ENCODE measurements at regions not wholly inside any gene's neighbourhood (a gene's known extent, or its start where the extent isn't known, plus 50 kb on each side); places are given as distances from the start of the nearest gene placed in this dataset.

DNA sequence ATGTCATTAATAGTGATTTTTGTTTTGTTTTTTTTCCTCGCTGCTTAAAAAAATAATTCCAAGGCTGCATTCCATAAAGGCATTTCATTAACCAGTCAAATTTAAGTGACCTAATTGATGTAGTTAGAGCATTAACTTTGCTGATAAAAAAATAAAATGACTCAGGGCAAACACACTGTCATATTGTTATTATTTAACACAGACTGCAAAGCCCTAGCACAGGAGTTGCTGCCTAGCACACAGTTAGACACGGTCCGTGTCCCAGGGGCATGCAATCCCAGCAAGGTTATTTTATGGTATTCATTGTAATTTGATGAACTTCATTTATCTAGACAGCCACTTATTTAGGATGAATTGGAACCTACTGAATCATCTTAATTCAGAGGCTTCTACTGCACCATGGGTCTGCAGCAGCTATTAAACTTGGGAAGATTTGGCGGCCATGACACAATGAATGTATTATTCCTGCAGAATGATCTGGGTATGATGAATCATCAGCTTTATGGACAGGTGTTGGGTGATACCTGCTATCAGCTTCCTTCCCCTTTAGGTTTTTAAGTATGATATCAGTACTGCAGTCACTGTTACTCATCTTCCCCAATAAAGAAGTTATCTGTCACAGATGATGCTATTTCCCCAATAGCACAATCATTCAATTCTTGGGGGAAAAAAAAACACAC lies 182.7 kb downstream of the PPARGC1A start:
- H3K27me3 Mint-ChIP-seq, result no peaks in the 10 kb centered on the region
- no peak overlapping the region for H3K27ac Mint-ChIP-seq (ENCODE audit: low read depth)
- H3K4me3 Mint-ChIP-seq, result no peak overlapping the region
- ATAC-seq (replicated peaks; ENCODE audit: extremely low read depth, poor library complexity, severe bottlenecking) (no peak), DNase-seq (ENCODE audit: low spot score in 2 of 2) (no peak)
- H3K36me3 Mint-ChIP-seq (ENCODE audit: insufficient read depth), result no peaks in the 10 kb centered on the region
- no peaks in the 10 kb centered on the region for H3K4me1 Mint-ChIP-seq
- H3K9me3 Mint-ChIP-seq, result peaks cover 31% of the 10 kb centered on the region

DNA sequence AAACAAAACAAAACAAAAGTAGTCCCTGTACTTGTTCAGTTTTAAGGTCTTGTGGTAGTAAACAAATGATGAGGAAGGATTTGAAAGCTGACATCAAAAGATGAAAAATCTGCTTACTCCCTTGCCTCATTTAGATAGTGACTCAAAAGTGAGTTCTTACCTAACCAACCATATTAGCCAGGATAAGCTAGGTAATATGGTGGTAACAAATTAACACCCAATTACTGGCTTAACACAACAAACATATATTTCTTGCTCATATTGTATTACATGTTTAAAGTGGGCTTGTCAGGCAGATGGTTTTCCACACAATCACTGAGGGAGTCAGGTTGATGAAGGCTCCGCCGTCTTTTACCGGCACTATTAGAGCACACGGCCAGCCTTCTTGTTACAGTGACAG lies 189.7 kb downstream of the PPARGC1A start:
- no peaks in the 10 kb centered on the region for H3K27me3 Mint-ChIP-seq
- no peaks in the 10 kb centered on the region for H3K4me1 Mint-ChIP-seq
- ATAC-seq (replicated peaks; ENCODE audit: extremely low read depth, poor library complexity, severe bottlenecking) (no peak), DNase-seq (ENCODE audit: low spot score in 2 of 2) (no peak)
- no peak overlapping the region for H3K4me3 Mint-ChIP-seq
- H3K27ac Mint-ChIP-seq (ENCODE audit: low read depth), result no peak overlapping the region
- peaks cover 24% of the 10 kb centered on the region for H3K9me3 Mint-ChIP-seq
- H3K36me3 Mint-ChIP-seq (ENCODE audit: insufficient read depth), result no peaks in the 10 kb centered on the region

DNA sequence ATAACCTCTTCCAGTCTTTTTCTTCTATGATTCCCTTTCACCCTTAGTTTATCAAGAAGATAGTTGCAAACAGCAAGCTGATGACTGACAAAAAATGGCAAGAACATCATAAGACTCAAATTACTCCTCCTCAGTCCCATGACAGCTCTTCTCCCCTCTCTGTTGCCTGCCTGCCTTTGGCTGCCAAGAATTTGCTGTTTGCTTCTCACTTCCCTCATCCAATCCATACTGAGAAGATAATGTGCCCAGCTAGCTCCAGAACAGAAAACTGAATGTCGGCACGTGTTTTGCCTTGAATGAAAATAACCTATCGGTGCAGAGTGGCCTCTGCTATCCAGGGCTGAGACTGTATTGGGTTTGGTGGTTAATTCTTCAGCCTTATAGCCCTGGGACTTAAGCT lies 192.1 kb downstream of the PPARGC1A start:
- Mint-ChIP-seq H3K27ac (ENCODE audit: low read depth) (no peak overlapping the region), H3K4me3 (no peak overlapping the region), H3K9me3 (peaks cover 5% of the 10 kb centered on the region), H3K27me3 (no peaks in the 10 kb centered on the region), H3K4me1 (no peaks in the 10 kb centered on the region), H3K36me3 (ENCODE audit: insufficient read depth) (no peaks in the 10 kb centered on the region)
- DNase-seq (ENCODE audit: low spot score in 2 of 2), result no peak
- ATAC-seq (replicated peaks; ENCODE audit: extremely low read depth, poor library complexity, severe bottlenecking), result no peak

DNA sequence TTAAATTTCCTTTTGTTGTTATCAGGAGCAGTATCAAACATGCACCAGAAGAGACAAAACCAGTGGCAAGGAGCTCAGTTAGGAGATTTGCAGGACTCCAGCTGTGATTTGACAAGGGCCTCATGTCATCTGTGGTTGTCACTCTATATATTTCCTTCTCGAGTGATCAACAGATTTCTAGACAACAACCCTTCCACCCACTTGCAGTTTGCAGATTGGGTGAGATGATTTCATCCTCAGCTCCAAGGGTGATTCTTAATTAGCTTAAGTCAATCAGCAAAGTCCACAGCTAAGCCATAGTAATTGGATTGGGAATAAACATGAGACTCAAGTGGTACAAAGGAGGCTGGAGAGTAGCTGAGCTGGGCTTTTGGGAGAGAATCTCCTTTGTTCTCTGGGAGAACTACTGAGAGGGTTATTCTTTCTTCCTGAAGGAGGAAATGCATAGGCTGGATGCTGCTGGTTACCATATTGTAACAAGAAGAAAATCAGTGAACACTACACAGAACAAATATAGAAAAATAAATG lies 192.8 kb downstream of the PPARGC1A start:
- no peak for DNase-seq (ENCODE audit: low spot score in 2 of 2)
- peaks cover 10% of the 10 kb centered on the region for H3K9me3 Mint-ChIP-seq
- no peak for ATAC-seq (replicated peaks; ENCODE audit: extremely low read depth, poor library complexity, severe bottlenecking)
- no peaks in the 10 kb centered on the region for H3K27me3 Mint-ChIP-seq
- H3K36me3 Mint-ChIP-seq (ENCODE audit: insufficient read depth), result no peaks in the 10 kb centered on the region
- no peak overlapping the region for H3K4me3 Mint-ChIP-seq
- H3K27ac Mint-ChIP-seq (ENCODE audit: low read depth), result no peak overlapping the region
- H3K4me1 Mint-ChIP-seq, result no peaks in the 10 kb centered on the region

DNA sequence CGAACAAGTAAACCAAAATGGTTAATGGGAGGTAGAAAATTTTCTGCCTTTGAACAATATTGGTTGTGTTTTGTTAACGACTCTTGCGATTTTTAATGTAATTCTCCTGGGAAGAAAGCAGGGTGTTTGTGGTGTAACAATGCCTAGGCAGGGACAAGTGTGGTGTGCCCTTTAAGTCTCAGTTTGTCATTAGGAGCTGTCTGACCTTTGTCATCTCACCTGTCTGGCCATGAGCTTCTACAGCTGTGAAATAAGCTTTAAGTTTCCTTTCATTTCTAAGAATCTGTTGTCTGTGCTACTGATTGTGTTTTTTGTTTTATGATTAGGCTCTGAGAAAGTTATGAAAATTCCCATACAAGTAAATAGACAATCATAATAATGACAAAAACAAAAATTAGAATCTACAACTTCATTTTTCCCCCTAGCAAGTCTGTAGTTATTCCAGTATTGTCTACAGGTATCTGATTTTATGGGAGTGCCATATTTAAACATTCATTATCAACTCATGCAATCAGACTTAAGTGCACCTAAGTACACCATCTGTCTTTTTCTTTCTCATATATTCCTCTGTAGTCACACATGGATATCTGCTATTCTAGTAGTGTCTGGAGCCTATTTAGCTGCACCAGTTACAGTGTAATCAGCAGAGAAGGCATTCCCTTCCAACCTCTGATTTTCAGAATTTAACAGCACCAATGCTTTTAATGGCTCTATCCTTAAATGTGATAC lies 203.5 kb downstream of the PPARGC1A start:
- Mint-ChIP-seq H3K4me3 (no peak overlapping the region), H3K27ac (ENCODE audit: low read depth) (no peak overlapping the region), H3K36me3 (ENCODE audit: insufficient read depth) (no peaks in the 10 kb centered on the region), H3K27me3 (no peaks in the 10 kb centered on the region), H3K4me1 (no peaks in the 10 kb centered on the region), H3K9me3 (peaks cover 20% of the 10 kb centered on the region)
- ATAC-seq (replicated peaks; ENCODE audit: extremely low read depth, poor library complexity, severe bottlenecking) (no peak), DNase-seq (ENCODE audit: low spot score in 2 of 2) (no peak)

DNA sequence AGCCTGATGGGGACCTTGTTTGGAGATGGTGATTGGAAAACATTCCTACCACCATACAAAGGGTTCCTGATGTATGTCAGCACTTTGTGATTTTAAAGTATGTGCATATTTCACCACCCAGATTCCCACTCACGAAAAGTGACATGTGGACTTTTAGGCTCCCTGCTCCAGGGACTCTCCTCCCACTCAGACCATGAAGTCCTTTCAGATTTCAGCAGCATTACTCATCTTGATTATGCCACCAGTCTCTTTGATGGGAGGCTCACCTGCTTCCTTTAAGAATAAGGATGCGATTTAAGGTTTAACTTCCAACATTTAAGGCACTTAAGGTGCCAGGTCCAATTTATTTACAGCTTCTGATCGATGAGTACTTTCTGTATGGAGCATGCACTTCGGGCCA lies 204.4 kb downstream of the PPARGC1A start:
- ATAC-seq (replicated peaks; ENCODE audit: extremely low read depth, poor library complexity, severe bottlenecking) (no peak), DNase-seq (ENCODE audit: low spot score in 2 of 2) (no peak)
- Mint-ChIP-seq H3K9me3 (peaks cover 19% of the 10 kb centered on the region), H3K27ac (ENCODE audit: low read depth) (no peak overlapping the region), H3K4me3 (no peak overlapping the region), H3K27me3 (no peaks in the 10 kb centered on the region), H3K4me1 (no peaks in the 10 kb centered on the region), H3K36me3 (ENCODE audit: insufficient read depth) (no peaks in the 10 kb centered on the region)

DNA sequence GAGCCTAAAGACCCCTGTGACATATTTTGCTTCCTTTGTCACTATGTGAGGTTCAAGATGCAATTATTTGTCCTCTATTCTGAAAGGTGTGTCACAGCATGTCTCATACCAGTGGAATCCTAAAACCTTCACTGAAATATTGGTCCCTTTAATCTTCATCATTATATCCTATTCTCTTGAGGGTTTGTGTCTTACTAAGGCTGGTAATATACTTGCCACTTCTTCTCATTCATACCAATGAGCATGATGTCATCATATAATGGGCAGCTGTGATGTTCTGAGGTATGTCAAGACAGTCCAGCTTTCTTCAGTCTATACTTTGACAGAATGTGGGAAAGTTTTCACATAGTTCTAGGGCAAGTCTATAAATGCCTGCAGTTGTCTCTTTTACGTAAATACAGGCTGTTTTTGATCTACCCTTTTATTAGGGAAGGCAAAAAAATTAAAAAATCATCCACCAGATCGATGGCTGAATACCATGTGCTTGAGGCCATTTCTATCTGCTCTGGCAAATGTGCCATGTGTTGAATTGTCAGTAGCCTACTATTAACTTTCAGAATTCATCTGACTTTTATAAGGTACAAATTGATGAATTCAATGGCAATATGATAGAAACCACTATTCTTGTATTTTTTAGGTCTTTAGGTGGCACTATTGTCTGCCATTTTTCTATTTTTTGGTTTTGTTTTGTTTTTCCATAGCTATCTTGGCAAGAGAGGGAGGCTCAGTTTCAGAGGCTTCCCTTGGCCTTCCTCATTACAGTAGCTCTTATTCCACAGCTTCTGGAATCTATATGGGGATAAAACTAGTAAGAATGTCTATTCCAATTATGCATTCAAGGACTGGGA lies 209.0 kb downstream of the PPARGC1A start:
- ATAC-seq (replicated peaks; ENCODE audit: extremely low read depth, poor library complexity, severe bottlenecking), result no peak
- Mint-ChIP-seq H3K36me3 (ENCODE audit: insufficient read depth) (no peaks in the 10 kb centered on the region), H3K4me1 (no peaks in the 10 kb centered on the region), H3K4me3 (no peak overlapping the region), H3K27me3 (no peaks in the 10 kb centered on the region), H3K27ac (ENCODE audit: low read depth) (no peak overlapping the region), H3K9me3 (peaks cover 5% of the 10 kb centered on the region)
- no peak for DNase-seq (ENCODE audit: low spot score in 2 of 2)

DNA sequence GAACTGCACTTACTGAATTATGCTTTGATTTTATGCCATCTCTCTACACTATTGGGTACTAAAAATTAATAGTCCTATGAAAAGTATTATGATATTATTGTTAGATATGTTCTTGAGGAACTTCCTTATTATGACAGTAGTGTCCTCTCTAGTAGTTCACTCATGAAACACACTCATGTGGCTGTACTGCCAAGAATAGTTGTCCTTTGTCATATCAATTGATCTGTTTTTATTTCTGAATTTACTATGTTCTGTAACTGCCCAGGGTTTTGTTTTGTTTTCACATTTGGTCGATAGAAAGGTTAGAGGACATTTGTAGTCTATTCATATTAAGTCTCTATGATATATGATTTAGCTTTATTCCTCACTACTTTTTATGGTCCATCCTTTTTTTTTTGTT lies 215.2 kb downstream of the PPARGC1A start:
- Mint-ChIP-seq H3K9me3 (peaks cover 5% of the 10 kb centered on the region), H3K27me3 (no peaks in the 10 kb centered on the region), H3K27ac (ENCODE audit: low read depth) (no peak overlapping the region), H3K36me3 (ENCODE audit: insufficient read depth) (no peaks in the 10 kb centered on the region), H3K4me3 (no peak overlapping the region), H3K4me1 (no peaks in the 10 kb centered on the region)
- ATAC-seq (replicated peaks; ENCODE audit: extremely low read depth, poor library complexity, severe bottlenecking), result no peak
- DNase-seq (ENCODE audit: low spot score in 2 of 2), result no peak

DNA sequence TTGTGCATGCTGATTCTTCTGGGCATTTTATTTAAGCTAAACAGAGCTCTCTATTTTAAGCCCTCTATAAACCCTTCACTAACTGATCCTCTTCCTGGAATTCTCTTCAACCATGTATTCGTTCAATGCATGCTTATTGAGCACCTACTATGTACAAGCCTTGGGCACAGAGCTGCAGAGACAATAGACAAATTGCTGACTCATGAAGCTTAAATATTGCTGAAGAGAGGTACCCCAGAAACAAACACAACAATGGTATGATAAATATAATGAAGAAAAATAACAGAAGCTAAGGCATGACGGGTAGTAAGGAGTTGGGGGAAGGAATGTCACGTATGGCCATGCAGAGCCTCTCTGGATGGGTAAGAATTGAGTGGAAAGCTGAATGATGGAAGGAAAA lies 222.2 kb downstream of the PPARGC1A start:
- no peak overlapping the region for H3K4me3 Mint-ChIP-seq
- no peaks in the 10 kb centered on the region for H3K27me3 Mint-ChIP-seq

DNA sequence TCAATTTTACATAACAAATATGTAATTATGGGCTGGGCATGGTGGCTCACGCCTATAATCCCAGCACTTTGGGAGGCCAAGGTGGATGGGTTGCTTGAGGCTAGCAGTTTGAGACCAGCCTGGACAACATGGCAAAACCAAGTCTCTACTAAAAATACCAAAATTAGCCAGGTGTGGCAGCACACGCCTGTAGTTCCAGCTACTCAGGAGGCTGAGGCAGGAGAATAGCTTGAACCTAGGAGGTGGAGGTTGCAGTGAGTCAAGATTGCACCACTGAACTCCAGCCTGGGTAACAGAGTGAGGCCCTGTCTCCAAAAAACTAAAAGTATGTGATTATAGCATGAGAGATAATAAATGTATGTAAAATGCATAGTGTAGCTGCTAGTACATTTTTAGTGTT lies 229.0 kb downstream of the PPARGC1A start:
- H3K9me3 Mint-ChIP-seq, result peaks cover 13% of the 10 kb centered on the region
- H3K4me3 Mint-ChIP-seq, result no peak overlapping the region
- DNase-seq (ENCODE audit: low spot score in 2 of 2) (no peak), ATAC-seq (replicated peaks; ENCODE audit: extremely low read depth, poor library complexity, severe bottlenecking) (no peak)
- H3K36me3 Mint-ChIP-seq (ENCODE audit: insufficient read depth), result peaks cover 2% of the 10 kb centered on the region
- no peaks in the 10 kb centered on the region for H3K27me3 Mint-ChIP-seq
- no peak overlapping the region for H3K27ac Mint-ChIP-seq (ENCODE audit: low read depth)
- no peaks in the 10 kb centered on the region for H3K4me1 Mint-ChIP-seq

More for the DNA sequence above, 222.2 kb downstream of the PPARGC1A start:
- Mint-ChIP-seq H3K4me1 (no peaks in the 10 kb centered on the region), H3K27ac (ENCODE audit: low read depth) (no peak overlapping the region), H3K9me3 (peaks cover 28% of the 10 kb centered on the region), H3K36me3 (ENCODE audit: insufficient read depth) (peaks cover 2% of the 10 kb centered on the region)
- DNase-seq (ENCODE audit: low spot score in 2 of 2) (no peak), ATAC-seq (replicated peaks; ENCODE audit: extremely low read depth, poor library complexity, severe bottlenecking) (no peak)

DNA sequence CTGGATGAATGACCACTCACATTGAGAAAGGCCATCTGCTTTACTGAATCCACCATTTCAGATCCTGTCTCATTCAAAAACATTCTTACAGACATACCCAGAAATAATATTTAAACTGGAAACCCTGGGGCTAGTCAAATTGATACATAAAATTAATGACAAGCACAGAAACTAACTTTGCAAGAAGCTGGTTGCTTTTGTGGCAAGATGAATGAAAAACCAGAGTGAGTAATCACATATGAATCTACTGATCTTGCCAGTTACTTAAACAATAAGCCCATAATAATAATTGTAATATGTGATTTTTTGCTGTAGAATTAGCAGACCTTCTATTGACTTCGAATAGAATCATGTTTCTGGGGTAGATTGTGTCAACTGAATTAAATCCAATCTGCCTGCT lies 235.1 kb downstream of the PPARGC1A start:
- H3K4me1 Mint-ChIP-seq, result no peaks in the 10 kb centered on the region
- H3K27me3 Mint-ChIP-seq, result no peaks in the 10 kb centered on the region
- H3K4me3 Mint-ChIP-seq, result no peak overlapping the region
- no peak for ATAC-seq (replicated peaks; ENCODE audit: extremely low read depth, poor library complexity, severe bottlenecking)
- no peak for DNase-seq (ENCODE audit: low spot score in 2 of 2)
- no peaks in the 10 kb centered on the region for H3K36me3 Mint-ChIP-seq (ENCODE audit: insufficient read depth)
- peaks cover 5% of the 10 kb centered on the region for H3K9me3 Mint-ChIP-seq
- no peak overlapping the region for H3K27ac Mint-ChIP-seq (ENCODE audit: low read depth)

DNA sequence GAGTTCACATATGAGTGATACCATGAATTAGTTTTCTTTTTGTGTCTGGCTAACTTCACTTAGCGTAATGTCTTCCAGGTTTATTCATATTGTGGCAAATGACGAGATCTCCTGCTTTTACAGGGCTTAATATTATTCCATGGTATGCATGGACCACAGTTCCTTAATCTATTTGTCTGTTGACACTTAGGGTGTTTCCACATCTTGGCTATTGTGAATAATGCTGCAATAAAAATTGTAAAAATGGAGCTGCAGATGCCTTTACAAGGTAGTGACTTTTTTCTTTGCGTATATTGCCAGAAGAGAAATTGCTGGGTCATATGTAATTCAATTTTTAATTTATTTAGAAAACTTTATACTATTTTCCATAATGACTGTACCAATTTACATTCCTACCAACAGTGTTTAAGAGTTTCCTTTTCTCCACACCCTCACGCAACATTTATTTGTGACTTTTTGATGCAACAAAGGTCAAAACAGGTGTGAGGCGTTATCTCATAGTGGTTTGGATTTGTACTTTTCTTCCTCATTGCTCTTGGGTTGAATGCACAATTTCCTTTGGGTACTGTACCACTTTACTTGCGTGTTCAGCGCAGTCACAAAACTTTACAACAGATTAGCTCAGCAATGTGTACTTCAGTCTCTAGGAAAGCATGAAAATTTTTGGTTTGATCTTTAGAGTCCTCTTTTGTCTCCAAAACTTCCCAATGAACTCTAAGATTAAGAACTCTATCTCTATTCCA lies 240.8 kb downstream of the PPARGC1A start:
- peaks cover 5% of the 10 kb centered on the region for H3K9me3 Mint-ChIP-seq
- DNase-seq (ENCODE audit: low spot score in 2 of 2) (no peak), ATAC-seq (replicated peaks; ENCODE audit: extremely low read depth, poor library complexity, severe bottlenecking) (no peak)
- no peaks in the 10 kb centered on the region for H3K36me3 Mint-ChIP-seq (ENCODE audit: insufficient read depth)
- no peaks in the 10 kb centered on the region for H3K27me3 Mint-ChIP-seq
- no peak overlapping the region for H3K4me3 Mint-ChIP-seq
- H3K4me1 Mint-ChIP-seq, result no peaks in the 10 kb centered on the region
- H3K27ac Mint-ChIP-seq (ENCODE audit: low read depth), result no peak overlapping the region

All from central memory CD8-positive, alpha-beta T cell (primary cell).